Progenitor cell of endocrine pancreas (in vitro differentiated cells): ENCODE measurements at regions not wholly inside any gene's neighbourhood (a gene's known extent, or its start where the extent isn't known, plus 50 kb on each side); places are given as distances from the start of the nearest gene placed in this dataset.

ENCODE experiments used
- DNase-seq: peaks from one replicate; pipeline ENCODE4 v3.0.0; 2021; ENCODE audit warnings: low spot score; ENCODE audit not compliant: unreplicated experiment
- H3K27ac Mint-ChIP-seq: 2 replicates; pipeline ENCODE4 v1.8.0; 2021; ENCODE audit warnings: mild to moderate bottlenecking, moderate library complexity, mixed read lengths
- H3K27me3 Mint-ChIP-seq: 2 replicates; pipeline ENCODE4 v1.8.0; 2021; ENCODE audit warnings: mixed read lengths
- H3K36me3 Mint-ChIP-seq: 2 replicates; pipeline ENCODE4 v1.8.0; 2022; ENCODE audit warnings: mixed read lengths; ENCODE audit not compliant: insufficient read depth
- H3K4me1 Mint-ChIP-seq: 2 replicates; pipeline ENCODE4 v1.8.0; 2021; ENCODE audit warnings: low read depth, mixed read lengths
- H3K4me3 Mint-ChIP-seq: 2 replicates; pipeline ENCODE4 v1.8.0; 2021; ENCODE audit warnings: low read depth, mild to moderate bottlenecking, moderate library complexity, mixed read lengths
- H3K9me3 Mint-ChIP-seq: 2 replicates; pipeline ENCODE4 v1.8.0; 2021; ENCODE audit warnings: low read depth, mixed read lengths
- CTCF ChIP-seq: fragments of 200-600 bp; sonication (generic); IDR thresholded peaks from one replicate; pipeline ENCODE4 v1.5.0; 2021; ENCODE audit warnings: antibody characterized with exemption, mild to moderate bottlenecking; ENCODE audit not compliant: unreplicated experiment

DNA sequence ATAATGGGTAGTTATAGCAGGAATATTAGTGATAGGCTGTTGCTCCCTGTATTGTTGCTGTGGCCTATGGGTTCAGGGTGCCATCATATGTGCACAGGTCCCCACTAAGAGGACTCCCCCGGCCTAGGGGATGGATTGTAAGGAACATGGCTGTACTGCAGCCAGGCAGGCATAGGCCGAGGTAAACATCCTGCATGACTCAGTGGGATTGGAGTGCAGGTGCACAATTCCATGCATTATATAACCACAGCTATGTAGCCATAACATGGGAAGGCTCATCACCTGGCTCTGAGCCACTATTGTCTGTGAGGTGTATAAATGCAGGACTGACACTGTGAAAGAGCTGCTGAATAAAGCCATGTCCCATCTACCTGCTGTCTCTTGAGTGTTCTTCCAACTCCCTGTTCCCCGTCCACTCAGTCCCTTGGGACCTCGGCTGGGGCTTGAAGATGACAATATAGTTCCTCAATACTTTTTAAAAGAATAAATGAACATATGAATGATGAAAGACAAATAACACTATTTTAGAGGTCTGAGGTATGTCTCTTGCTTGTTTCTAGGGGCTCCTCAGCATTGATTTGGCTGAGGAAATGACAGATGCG lies 425.2 kb downstream of the IDS start:
- DNase-seq, result no peak
- Mint-ChIP-seq H3K4me1 (no peaks in the 10 kb centered on the region), H3K4me3 (no peak overlapping the region), H3K27me3 (no peaks in the 10 kb centered on the region), H3K27ac (no peak overlapping the region), H3K36me3 (no peaks in the 10 kb centered on the region), H3K9me3 (peaks cover 25% of the 10 kb centered on the region)
- no peak for TF ChIP-seq CTCF

DNA sequence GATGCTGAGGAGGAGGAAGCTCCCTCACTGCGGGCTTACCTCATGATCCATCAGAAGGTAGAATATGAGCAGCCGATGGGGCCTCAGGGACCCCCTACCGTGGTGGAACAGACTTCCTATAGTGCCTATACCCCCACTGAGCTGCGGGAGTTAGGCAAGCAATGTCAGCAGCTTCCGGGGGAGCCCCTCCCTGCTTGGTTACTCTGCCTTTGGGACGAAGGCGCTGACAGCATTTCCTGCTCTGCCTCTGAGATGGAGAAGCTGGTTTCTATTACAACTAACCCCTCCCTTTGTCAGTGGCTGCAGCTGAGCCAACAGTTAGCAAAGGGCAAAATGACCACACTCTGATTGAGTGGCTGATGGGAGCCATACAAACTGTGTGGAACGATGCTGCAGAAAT lies 430.7 kb downstream of the IDS start:
- Mint-ChIP-seq H3K27me3 (no peaks in the 10 kb centered on the region), H3K9me3 (peaks cover 10% of the 10 kb centered on the region), H3K27ac (no peak overlapping the region), H3K36me3 (no peaks in the 10 kb centered on the region), H3K4me1 (no peaks in the 10 kb centered on the region), H3K4me3 (no peak overlapping the region)
- no peak for DNase-seq
- no peak for TF ChIP-seq CTCF

DNA sequence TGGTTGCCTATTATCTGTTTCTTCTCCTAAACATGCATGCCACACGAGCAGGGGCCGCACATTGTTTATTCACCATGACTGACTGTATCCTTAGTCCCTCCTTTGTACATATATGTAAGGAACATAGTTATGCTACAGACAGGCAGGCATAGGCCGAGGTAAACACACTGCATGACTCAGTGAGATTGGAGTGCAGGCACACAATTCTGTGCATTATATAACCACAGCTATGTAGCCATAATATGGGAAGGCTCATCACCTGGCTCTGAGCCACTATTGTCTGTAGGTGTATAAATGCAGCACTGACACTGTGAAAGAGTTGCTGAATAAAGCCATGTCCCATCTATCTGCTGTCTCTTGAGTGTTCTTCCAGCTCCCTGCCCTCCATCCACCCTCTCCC lies 431.6 kb downstream of the IDS start:
- TF ChIP-seq CTCF, result no peak
- Mint-ChIP-seq H3K27me3 (no peaks in the 10 kb centered on the region), H3K27ac (no peak overlapping the region), H3K4me3 (no peak overlapping the region), H3K9me3 (peaks cover 18% of the 10 kb centered on the region), H3K36me3 (no peaks in the 10 kb centered on the region), H3K4me1 (no peaks in the 10 kb centered on the region)
- no peak for DNase-seq

DNA sequence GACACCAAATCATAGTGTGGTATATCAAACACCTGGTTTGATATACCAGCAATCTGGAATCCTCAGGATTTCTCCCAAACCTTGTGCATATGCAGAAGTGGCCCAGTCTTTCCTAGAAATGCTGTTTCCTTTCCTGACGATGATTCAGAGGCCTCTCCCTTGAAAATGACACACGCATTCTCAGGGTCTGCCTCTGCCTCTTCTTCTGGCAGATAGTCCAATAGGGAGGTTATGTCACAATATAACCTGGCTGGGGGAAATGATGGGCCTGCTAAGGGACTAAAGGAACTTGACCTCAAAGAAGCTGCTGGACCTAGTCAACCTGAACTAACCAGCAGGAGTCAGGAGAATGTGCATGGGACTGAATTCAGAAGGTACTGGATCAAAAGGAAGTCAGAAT lies 435.2 kb downstream of the IDS start:
- TF ChIP-seq CTCF, result no peak
- H3K4me1 Mint-ChIP-seq, result no peaks in the 10 kb centered on the region
- H3K36me3 Mint-ChIP-seq, result no peaks in the 10 kb centered on the region
- peaks cover 22% of the 10 kb centered on the region for H3K9me3 Mint-ChIP-seq
- H3K4me3 Mint-ChIP-seq, result no peak overlapping the region
- no peak overlapping the region for H3K27ac Mint-ChIP-seq
- no peak for DNase-seq
- H3K27me3 Mint-ChIP-seq, result no peaks in the 10 kb centered on the region

DNA sequence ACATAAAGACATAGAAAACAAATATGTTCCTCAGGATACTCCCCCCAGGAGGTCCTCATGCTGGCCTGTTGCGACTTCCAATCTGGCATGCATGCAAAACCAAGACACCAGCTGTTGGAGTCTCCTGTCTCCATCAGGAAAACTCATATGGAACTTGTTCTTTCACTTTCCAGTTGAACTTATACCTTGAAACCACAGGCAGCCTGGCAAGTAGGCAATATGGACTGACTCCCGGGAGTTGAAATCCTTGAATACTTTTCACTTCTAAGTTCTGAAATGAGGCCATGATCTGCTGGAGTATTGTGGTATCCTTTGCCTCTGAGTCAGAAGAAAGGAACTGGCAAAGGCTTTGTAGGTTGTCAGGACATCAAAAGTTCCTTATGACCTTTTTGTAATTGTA lies 444.2 kb downstream of the IDS start:
- Mint-ChIP-seq H3K4me1 (no peaks in the 10 kb centered on the region), H3K27me3 (no peaks in the 10 kb centered on the region), H3K9me3 (peaks cover 25% of the 10 kb centered on the region), H3K27ac (no peak overlapping the region), H3K36me3 (no peaks in the 10 kb centered on the region), H3K4me3 (no peak overlapping the region)
- no peak for TF ChIP-seq CTCF
- DNase-seq, result no peak
